Liver (tissue), 8 donors: ENCODE measurements at regions not wholly inside any gene's neighbourhood (a gene's known extent, or its start where the extent isn't known, plus 50 kb on each side); places are given as distances from the start of the nearest gene placed in this dataset.

Experiments
- DNase-seq: peaks from one replicate; pipeline ENCODE4 v3.0.0-alpha.2; 2017; ENCODE audit warnings: low spot score
- H3K27ac ChIP-seq, 2 donors: one replicate each; pipeline ENCODE4 v1.7.0; 2013; ENCODE audit warnings: inconsistent platforms in 2 of 2, low read length in 2 of 2, control low read depth in 1 of 2, low read depth in 1 of 2, mild to moderate bottlenecking in 1 of 2
- H3K27me3 ChIP-seq, 4 donors: one replicate each; pipeline versions ENCODE4 v1.6.1 to v1.7.0; 2013; ENCODE audit warnings: low read length in 3 of 4, inconsistent platforms in 1 of 4, mild to moderate bottlenecking in 1 of 4, moderate library complexity in 1 of 4; ENCODE audit not compliant: control insufficient read depth in 4 of 4, insufficient read depth in 4 of 4
- H3K36me3 ChIP-seq, 4 donors: one replicate each; pipeline versions ENCODE4 v1.6.1 to v1.7.0; 2013; ENCODE audit warnings: low read length in 3 of 4, mild to moderate bottlenecking in 3 of 4, low read depth in 1 of 4, moderate library complexity in 1 of 4; ENCODE audit not compliant: control insufficient read depth in 4 of 4, insufficient read depth in 3 of 4
- H3K4me1 ChIP-seq, 4 donors: one replicate each; pipeline versions ENCODE4 v1.6.1 to v1.7.0; 2013; ENCODE audit warnings: low read length in 3 of 4, mild to moderate bottlenecking in 3 of 4, moderate library complexity in 1 of 4; ENCODE audit not compliant: control insufficient read depth in 4 of 4, insufficient read depth in 4 of 4
- H3K4me3 ChIP-seq, 3 donors: one replicate each; pipeline versions ENCODE4 v1.6.1 to v1.7.0; 2013; ENCODE audit warnings: low read length in 3 of 3, control low read depth in 1 of 3, low read depth in 1 of 3, mild to moderate bottlenecking in 1 of 3
- H3K9ac ChIP-seq, 2 donors: one replicate each; pipeline ENCODE4 v1.7.0; 2013; ENCODE audit warnings: low read length in 2 of 2, mild to moderate bottlenecking in 2 of 2, moderate library complexity in 2 of 2, control low read depth in 1 of 2, low read depth in 1 of 2
- H3K9me3 ChIP-seq, 4 donors: one replicate each; pipeline versions ENCODE4 v1.6.1 to v1.7.0; 2013; ENCODE audit warnings: low read length in 3 of 4; ENCODE audit not compliant: control insufficient read depth in 4 of 4
- CTCF ChIP-seq: fragments of 150-350 bp; IDR thresholded peaks from 2 replicates; pipeline ENCODE4 v1.5.1; 2017; ENCODE audit warnings: improper control_type of control experiment, low read depth, low read length; ENCODE audit not compliant: missing input control
- EGR1 ChIP-seq, 2 donors: IDR thresholded peaks; 2 replicates each; pipeline ENCODE4 v1.6.1; 2016 to 2018; ENCODE audit warnings: antibody characterized with exemption in 2 of 2, low read depth in 2 of 2
- FOXA1 ChIP-seq: IDR thresholded peaks from 2 replicates; pipeline ENCODE4 v1.6.1; 2016; ENCODE audit warnings: antibody characterized with exemption
- FOXA2 ChIP-seq: IDR thresholded peaks from 2 replicates; pipeline ENCODE4 v1.6.1; 2016; ENCODE audit warnings: antibody characterized with exemption
- GABPA ChIP-seq, 2 donors: IDR thresholded peaks in 1 of 2; conservative IDR thresholded peaks in 1 of 2; 2 replicates each; pipeline ENCODE4 v1.6.1; 2016; ENCODE audit warnings: antibody characterized with exemption in 2 of 2, mild to moderate bottlenecking in 1 of 2, moderate library complexity in 1 of 2
- HNF4A ChIP-seq, 2 donors: conservative IDR thresholded peaks; 2 replicates each; pipeline ENCODE4 v1.6.1; 2016; ENCODE audit warnings: antibody characterized with exemption in 2 of 2, mild to moderate bottlenecking in 2 of 2
- HNF4G ChIP-seq: IDR thresholded peaks from 2 replicates; pipeline ENCODE4 v1.6.1; 2016; ENCODE audit warnings: antibody characterized with exemption
- JUND ChIP-seq, 2 donors: IDR thresholded peaks; 2 replicates each; pipeline ENCODE4 v1.6.1; 2016; ENCODE audit warnings: antibody characterized with exemption in 2 of 2
- RAD21 ChIP-seq, 2 donors: IDR thresholded peaks; 2 replicates each; pipeline ENCODE4 v1.6.1; 2016; ENCODE audit warnings: antibody characterized with exemption in 2 of 2, mild to moderate bottlenecking in 2 of 2
- SP1 ChIP-seq: IDR thresholded peaks from 2 replicates; pipeline ENCODE4 v1.6.1; 2018; ENCODE audit warnings: antibody characterized with exemption, mild to moderate bottlenecking
- TAF1 ChIP-seq: conservative IDR thresholded peaks from 2 replicates; pipeline ENCODE4 v1.6.1; 2016; ENCODE audit warnings: antibody characterized with exemption, mild to moderate bottlenecking
- YY1 ChIP-seq: IDR thresholded peaks from 2 replicates; pipeline ENCODE4 v1.6.1; 2016; ENCODE audit warnings: antibody characterized with exemption, mild to moderate bottlenecking
- WGBS: extraction: QIAGEN DNeasy Blood & Tissue Kit; methylation state at CpG from one replicate; pipeline ENCODE4 v1.1.7; 2013; 5-methylcytosine and 5-hydroxymethylcytosine counted together
- TF ChIP-seq, protein P1 (sequence below): IDR thresholded peaks from 2 replicates; pipeline ENCODE4 v1.6.1; 2016; ENCODE audit warnings: antibody characterized with exemption
- TF ChIP-seq, protein P2 (sequence below): IDR thresholded peaks from 2 replicates; pipeline ENCODE4 v1.6.1; 2016; ENCODE audit warnings: antibody characterized with exemption, mild to moderate bottlenecking
- donor health status: healthy.
- donor health status: healthy.
- donor health status: healthy.
- donor health status: healthy.
- donor health status: healthy.

DNA sequence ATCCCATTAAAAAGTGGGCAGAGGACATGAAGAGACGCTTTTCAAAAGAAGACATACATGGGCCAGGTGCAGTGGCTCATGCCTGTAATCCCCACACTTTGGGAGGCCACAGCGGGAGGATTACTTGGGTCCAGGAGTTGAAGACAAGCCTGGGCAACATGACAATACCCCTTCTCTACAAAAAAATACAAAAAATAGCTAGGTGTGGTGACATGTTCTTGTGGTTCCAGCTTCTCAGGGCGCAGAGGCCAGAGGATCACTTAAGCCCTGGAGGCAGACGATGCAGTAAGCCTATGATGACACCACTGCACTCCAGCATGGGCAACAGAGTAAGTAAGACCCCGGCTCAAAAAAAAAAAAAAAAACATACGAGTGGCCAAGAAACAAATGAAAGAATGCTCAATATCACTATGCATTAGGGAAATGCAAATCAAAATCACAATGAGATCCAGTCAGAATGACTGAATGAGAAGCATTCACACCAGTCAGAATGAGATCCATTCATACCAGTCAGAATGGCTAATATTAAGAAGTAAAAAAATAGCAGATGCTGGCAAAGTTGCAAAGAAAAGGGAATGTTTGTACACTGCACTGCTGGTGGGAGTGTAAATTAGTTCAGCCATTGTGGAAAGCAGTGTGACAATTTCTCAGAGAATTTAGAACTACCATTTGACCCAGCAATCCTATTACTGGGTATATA is 550.2 kb upstream of the SLC39A10 start:
- Histone ChIP-seq H3K36me3 (no peaks in the 10 kb centered on the region), H3K9ac (no peak overlapping the region), H3K27me3 (no peaks in the 10 kb centered on the region), H3K4me3 (no peak overlapping the region), H3K27ac (no peak overlapping the region), H3K9me3 (no peaks in the 10 kb centered on the region), H3K4me1 (no peaks in the 10 kb centered on the region)
- TF ChIP-seq, protein P1, sequence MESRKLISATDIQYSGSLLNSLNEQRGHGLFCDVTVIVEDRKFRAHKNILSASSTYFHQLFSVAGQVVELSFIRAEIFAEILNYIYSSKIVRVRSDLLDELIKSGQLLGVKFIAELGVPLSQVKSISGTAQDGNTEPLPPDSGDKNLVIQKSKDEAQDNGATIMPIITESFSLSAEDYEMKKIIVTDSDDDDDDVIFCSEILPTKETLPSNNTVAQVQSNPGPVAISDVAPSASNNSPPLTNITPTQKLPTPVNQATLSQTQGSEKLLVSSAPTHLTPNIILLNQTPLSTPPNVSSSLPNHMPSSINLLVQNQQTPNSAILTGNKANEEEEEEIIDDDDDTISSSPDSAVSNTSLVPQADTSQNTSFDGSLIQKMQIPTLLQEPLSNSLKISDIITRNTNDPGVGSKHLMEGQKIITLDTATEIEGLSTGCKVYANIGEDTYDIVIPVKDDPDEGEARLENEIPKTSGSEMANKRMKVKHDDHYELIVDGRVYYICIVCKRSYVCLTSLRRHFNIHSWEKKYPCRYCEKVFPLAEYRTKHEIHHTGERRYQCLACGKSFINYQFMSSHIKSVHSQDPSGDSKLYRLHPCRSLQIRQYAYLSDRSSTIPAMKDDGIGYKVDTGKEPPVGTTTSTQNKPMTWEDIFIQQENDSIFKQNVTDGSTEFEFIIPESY: no peak
- TF ChIP-seq RAD21 (IDR thresholded peaks at IDR 0.05) (no peak), GABPA (IDR thresholded peaks at IDR 0.05 in 1 of 2, conservative IDR thresholded peaks at IDR 0.05 in 1 of 2) (no peak), HNF4A (conservative IDR thresholded peaks at IDR 0.05) (no peak), SP1 (no peak), JUND (IDR thresholded peaks at IDR 0.05) (no peak), TAF1 (no peak), EGR1 (IDR thresholded peaks at IDR 0.05; ENCODE audit: low read depth in 2 of 2) (no peak), FOXA1 (no peak), CTCF (no peak), HNF4G (no peak)
- 78% methylated on average over 6 of the region's 6 CpGs for WGBS
- DNase-seq: no peak

DNA sequence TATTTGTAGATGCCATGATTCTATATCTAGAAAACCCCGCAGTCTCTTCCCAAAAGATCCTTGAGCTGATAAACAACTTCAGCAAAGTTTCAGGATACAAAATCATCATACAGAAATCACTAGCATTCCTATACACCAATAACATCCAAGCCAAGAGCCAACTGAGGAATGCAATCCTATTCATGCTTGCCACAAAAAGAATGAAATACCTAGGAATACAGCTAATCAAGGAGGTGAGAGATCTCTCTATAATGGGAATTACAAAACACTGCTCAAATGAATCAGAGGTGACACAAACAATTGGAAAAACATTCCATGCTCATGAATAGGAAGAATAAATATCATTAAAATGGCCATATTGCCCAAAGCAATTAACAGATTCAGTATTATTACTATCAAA is 551.4 kb upstream of the SLC39A10 start:
- Histone ChIP-seq H3K9me3 (no peaks in the 10 kb centered on the region), H3K27ac (no peak overlapping the region), H3K27me3 (no peaks in the 10 kb centered on the region), H3K36me3 (no peaks in the 10 kb centered on the region), H3K9ac (no peak overlapping the region), H3K4me3 (no peak overlapping the region), H3K4me1 (no peaks in the 10 kb centered on the region)
- no peak for DNase-seq
- TF ChIP-seq HNF4G (no peak), FOXA2 (no peak), SP1 (no peak), YY1 (no peak), FOXA1 (no peak), RAD21 (IDR thresholded peaks at IDR 0.05) (no peak), EGR1 (IDR thresholded peaks at IDR 0.05; ENCODE audit: low read depth in 2 of 2) (no peak), TAF1 (no peak), HNF4A (conservative IDR thresholded peaks at IDR 0.05) (no peak), GABPA (IDR thresholded peaks at IDR 0.05 in 1 of 2, conservative IDR thresholded peaks at IDR 0.05 in 1 of 2) (no peak)
- TF ChIP-seq, protein P2, sequence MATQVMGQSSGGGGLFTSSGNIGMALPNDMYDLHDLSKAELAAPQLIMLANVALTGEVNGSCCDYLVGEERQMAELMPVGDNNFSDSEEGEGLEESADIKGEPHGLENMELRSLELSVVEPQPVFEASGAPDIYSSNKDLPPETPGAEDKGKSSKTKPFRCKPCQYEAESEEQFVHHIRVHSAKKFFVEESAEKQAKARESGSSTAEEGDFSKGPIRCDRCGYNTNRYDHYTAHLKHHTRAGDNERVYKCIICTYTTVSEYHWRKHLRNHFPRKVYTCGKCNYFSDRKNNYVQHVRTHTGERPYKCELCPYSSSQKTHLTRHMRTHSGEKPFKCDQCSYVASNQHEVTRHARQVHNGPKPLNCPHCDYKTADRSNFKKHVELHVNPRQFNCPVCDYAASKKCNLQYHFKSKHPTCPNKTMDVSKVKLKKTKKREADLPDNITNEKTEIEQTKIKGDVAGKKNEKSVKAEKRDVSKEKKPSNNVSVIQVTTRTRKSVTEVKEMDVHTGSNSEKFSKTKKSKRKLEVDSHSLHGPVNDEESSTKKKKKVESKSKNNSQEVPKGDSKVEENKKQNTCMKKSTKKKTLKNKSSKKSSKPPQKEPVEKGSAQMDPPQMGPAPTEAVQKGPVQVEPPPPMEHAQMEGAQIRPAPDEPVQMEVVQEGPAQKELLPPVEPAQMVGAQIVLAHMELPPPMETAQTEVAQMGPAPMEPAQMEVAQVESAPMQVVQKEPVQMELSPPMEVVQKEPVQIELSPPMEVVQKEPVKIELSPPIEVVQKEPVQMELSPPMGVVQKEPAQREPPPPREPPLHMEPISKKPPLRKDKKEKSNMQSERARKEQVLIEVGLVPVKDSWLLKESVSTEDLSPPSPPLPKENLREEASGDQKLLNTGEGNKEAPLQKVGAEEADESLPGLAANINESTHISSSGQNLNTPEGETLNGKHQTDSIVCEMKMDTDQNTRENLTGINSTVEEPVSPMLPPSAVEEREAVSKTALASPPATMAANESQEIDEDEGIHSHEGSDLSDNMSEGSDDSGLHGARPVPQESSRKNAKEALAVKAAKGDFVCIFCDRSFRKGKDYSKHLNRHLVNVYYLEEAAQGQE: no peak
- 65% methylated on average over 1 of the region's 1 CpG for WGBS
